Lower leg skin (tissue), 4 donors: ENCODE measurements at regions not wholly inside any gene's neighbourhood (a gene's known extent, or its start where the extent isn't known, plus 50 kb on each side); places are given as distances from the start of the nearest gene placed in this dataset.
A peak's percentile ranks its signal among the peaks of the same experiment; 100 is the strongest.

Experiments
- DNase-seq, 2 donors: peaks; one replicate each; pipeline ENCODE4 v3.0.0-alpha.2; 2019; ENCODE audit warnings: low spot score in 2 of 2
- H3K4me3 ChIP-seq: fragments of 200-600 bp; sonication (generic); 2 replicates; pipeline ENCODE4 v1.5.1; 2017; ENCODE audit warnings: mild to moderate bottlenecking, low read depth; ENCODE audit not compliant: poor library complexity, severe bottlenecking
- CTCF ChIP-seq, 3 donors: fragments of 450-650 bp; IDR thresholded peaks; one replicate each; pipeline ENCODE4 v1.5.1; 2016; ENCODE audit warnings: antibody characterized with exemption in 3 of 3, mild to moderate bottlenecking in 3 of 3, moderate library complexity in 2 of 3
- POLR2A ChIP-seq, 2 donors: fragments of 450-650 bp; IDR thresholded peaks; one replicate each; pipeline ENCODE4 v1.6.1; 2016 to 2017; ENCODE audit warnings: antibody characterized with exemption in 2 of 2, mild to moderate bottlenecking in 1 of 2, moderate library complexity in 1 of 2
- WGBS, 2 donors: methylation state at CpG; one replicate each; pipeline ENCODE4 v1.1.5; 2018; 5-methylcytosine and 5-hydroxymethylcytosine counted together
- intact Hi-C: fragments of 100-400 bp; cut with DNase I; formaldehyde crosslinking; loops from one replicate; pipeline ENCODE4 v1.15.0; 2023; ENCODE audit warnings: low total_unique reads

GRCh38 chr2:217711188-217711587 is 291.6 kb downstream of the TNS1 start:
- H3K4me3 ChIP-seq: no peak overlapping the region
- WGBS, 2 donors: 75 to 78% methylated on average over 4 of the region's 4 CpGs
- TF ChIP-seq CTCF (IDR thresholded peaks at IDR 0.05) (no peak), POLR2A (IDR thresholded peaks at IDR 0.05) (no peak)
- intact Hi-C loops: loop anchor here (5.0 to 10.0 kb wide), 3 partner anchors 59 to 1194 kb away; partner anchors contain the start of gene IGFBP5
- DNase-seq: no peak

- DNase-seq: no peak
- TF ChIP-seq POLR2A (IDR thresholded peaks at IDR 0.05) (no peak), CTCF (IDR thresholded peaks at IDR 0.05) (no peak)
- 78 to 81% methylated on average over 1 of the region's 1 CpG for WGBS, 2 donors
- H3K4me3 ChIP-seq: no peak overlapping the region
- intact Hi-C loops: loop anchor here (5.0 to 10.0 kb wide), 3 partner anchors 58 to 1193 kb away; partner anchors contain the start of gene IGFBP5
Measured at GRCh38 chr2:217710211-217710765, 292.5 kb downstream of the TNS1 start.

- intact Hi-C loops: loop anchor here (5.0 to 10.0 kb wide), 3 partner anchors 57 to 1192 kb away; partner anchors contain the start of gene IGFBP5
- 28 to 35% methylated on average over 3 of the region's 3 CpGs for WGBS, 2 donors
Measured at GRCh38 chr2:217709478-217710210, 293.2 kb downstream of the TNS1 start.

GRCh38 chr2:217707131-217707611 is 295.6 kb downstream of the TNS1 start:
- peak; percentile 85 to 89 for DNase-seq
- H3K4me3 ChIP-seq: no peak overlapping the region
- no peak for TF ChIP-seq CTCF (IDR thresholded peaks at IDR 0.05)
- no peak for TF ChIP-seq POLR2A (IDR thresholded peaks at IDR 0.05)
- intact Hi-C loops: no loop called here
- 18 to 20% methylated on average over 4 of the region's 4 CpGs for WGBS, 2 donors

More at GRCh38 chr2:217709478-217710210, 293.2 kb downstream of the TNS1 start:
- TF ChIP-seq POLR2A (IDR thresholded peaks at IDR 0.05) (no peak), CTCF (IDR thresholded peaks at IDR 0.05) (no peak)
- no peak for DNase-seq
- H3K4me3 ChIP-seq: no peak overlapping the region

GRCh38 chr2:217706513-217706912 is 296.3 kb downstream of the TNS1 start:
- TF ChIP-seq POLR2A (IDR thresholded peaks at IDR 0.05): no peak
- TF ChIP-seq CTCF (IDR thresholded peaks at IDR 0.05): no peak
- intact Hi-C loops: no loop called here
- no peak overlapping the region for H3K4me3 ChIP-seq
- 34 to 49% methylated on average over 2 of the region's 2 CpGs for WGBS, 2 donors
- no peak for DNase-seq
